AG04450 (cell line): ENCODE measurements at regions not wholly inside any gene's neighbourhood (a gene's known extent, or its start where the extent isn't known, plus 50 kb on each side); places are given as distances from the start of the nearest gene placed in this dataset.

Experiments used
- CTCF ChIA-PET: fragments of 300-600, 350-600 bp; formaldehyde crosslinking; extraction: SDS; loops from one replicate; lab custom pipeline; 2022; ENCODE audit warnings: antibody characterized with exemption, inconsistent platforms; lab: Charles Lee
- POLR2A ChIA-PET: fragments of 350-600 bp; formaldehyde crosslinking; extraction: SDS; loops from one replicate; lab custom pipeline; 2021; ENCODE audit warnings: antibody characterized with exemption, inconsistent platforms; lab: Yijun Ruan, JAX
- DNase-seq: peaks from one replicate; pipeline ENCODE4 v3.0.0-alpha.2; 2011; ENCODE audit warnings: low read depth, low spot score
- H3K27ac ChIP-seq: one replicate; pipeline ENCODE4 v1.5.1; 2012; ENCODE audit warnings: low read depth, low read length, control low read depth
- H3K27me3 ChIP-seq: one replicate; pipeline ENCODE4 v1.6.0; 2012; ENCODE audit warnings: low read length; ENCODE audit not compliant: control insufficient read depth, insufficient read depth
- H3K4me3 ChIP-seq: 2 replicates; pipeline ENCODE4 v1.5.1; 2011; ENCODE audit warnings: mild to moderate bottlenecking, low read depth, low read length, control low read depth
- H3K9me3 ChIP-seq: 2 replicates; pipeline ENCODE4 v1.5.1; 2012; ENCODE audit warnings: low read length; ENCODE audit not compliant: control insufficient read depth, insufficient read depth
- TF ChIP-seq, protein P1 (sequence below): IDR thresholded peaks from 2 replicates; pipeline ENCODE4 v1.5.1; 2011; ENCODE audit warnings: low read depth, low read length, control low read depth, inconsistent platforms

- TF ChIP-seq, protein P1, sequence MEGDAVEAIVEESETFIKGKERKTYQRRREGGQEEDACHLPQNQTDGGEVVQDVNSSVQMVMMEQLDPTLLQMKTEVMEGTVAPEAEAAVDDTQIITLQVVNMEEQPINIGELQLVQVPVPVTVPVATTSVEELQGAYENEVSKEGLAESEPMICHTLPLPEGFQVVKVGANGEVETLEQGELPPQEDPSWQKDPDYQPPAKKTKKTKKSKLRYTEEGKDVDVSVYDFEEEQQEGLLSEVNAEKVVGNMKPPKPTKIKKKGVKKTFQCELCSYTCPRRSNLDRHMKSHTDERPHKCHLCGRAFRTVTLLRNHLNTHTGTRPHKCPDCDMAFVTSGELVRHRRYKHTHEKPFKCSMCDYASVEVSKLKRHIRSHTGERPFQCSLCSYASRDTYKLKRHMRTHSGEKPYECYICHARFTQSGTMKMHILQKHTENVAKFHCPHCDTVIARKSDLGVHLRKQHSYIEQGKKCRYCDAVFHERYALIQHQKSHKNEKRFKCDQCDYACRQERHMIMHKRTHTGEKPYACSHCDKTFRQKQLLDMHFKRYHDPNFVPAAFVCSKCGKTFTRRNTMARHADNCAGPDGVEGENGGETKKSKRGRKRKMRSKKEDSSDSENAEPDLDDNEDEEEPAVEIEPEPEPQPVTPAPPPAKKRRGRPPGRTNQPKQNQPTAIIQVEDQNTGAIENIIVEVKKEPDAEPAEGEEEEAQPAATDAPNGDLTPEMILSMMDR, result no peak
- CTCF ChIA-PET, result no interaction called here
- POLR2A ChIA-PET, result no interaction called here
Observed at GRCh38 chr1:79422726-79423125, 416.2 kb upstream of the ADGRL4 start.

GRCh38 chr1:79398501-79398900, 392.0 kb upstream of the ADGRL4 start:
- POLR2A ChIA-PET, result no interaction called here
- TF ChIP-seq, protein P1, result no peak
- no peak overlapping the region for H3K4me3 ChIP-seq

More at GRCh38 chr1:79422726-79423125, 416.2 kb upstream of the ADGRL4 start:
- DNase-seq, result no peak
- H3K27me3 ChIP-seq, result no peaks in the 10 kb centered on the region
- H3K4me3 ChIP-seq, result no peak overlapping the region
- H3K27ac ChIP-seq, result no peak overlapping the region
- H3K9me3 ChIP-seq, result no peaks in the 10 kb centered on the region

DNA sequence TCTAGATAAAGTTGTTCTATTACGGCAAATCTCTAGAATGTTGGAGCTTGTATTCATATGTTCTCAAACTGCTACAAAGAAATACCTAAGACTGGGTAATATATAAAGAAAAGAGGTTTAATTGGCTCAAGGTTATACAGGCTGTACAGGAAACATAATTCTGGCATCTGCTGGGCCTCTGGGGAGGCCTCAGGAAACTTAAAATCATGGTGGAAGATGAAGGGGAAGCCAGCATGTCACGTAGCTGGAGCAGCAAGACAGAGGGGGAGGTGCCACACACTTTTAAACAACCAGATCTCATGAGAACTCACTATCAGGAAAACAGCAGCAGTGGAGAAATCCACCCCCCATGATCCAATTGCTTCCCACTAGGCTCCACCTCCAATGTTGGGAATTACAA, 390.4 kb upstream of the ADGRL4 start:
- CTCF ChIA-PET, result no interaction called here
- TF ChIP-seq, protein P1, result no peak
- DNase-seq, result no peak
- Histone ChIP-seq H3K27me3 (no peaks in the 10 kb centered on the region), H3K4me3 (no peak overlapping the region), H3K9me3 (no peaks in the 10 kb centered on the region), H3K27ac (no peak overlapping the region)
- POLR2A ChIA-PET, result no interaction called here

More at GRCh38 chr1:79398501-79398900, 392.0 kb upstream of the ADGRL4 start:
- Histone ChIP-seq H3K27ac (no peak overlapping the region), H3K9me3 (no peaks in the 10 kb centered on the region), H3K27me3 (no peaks in the 10 kb centered on the region)
- DNase-seq, result no peak
- CTCF ChIA-PET, result no interaction called here

- ChIA-PET CTCF (no interaction called here), POLR2A (no interaction called here)
- H3K27ac ChIP-seq, result no peak overlapping the region
- no peak overlapping the region for H3K4me3 ChIP-seq
- TF ChIP-seq, protein P1, result no peak
- DNase-seq, result no peak
- no peaks in the 10 kb centered on the region for H3K27me3 ChIP-seq
- no peaks in the 10 kb centered on the region for H3K9me3 ChIP-seq
Observed at GRCh38 chr1:79388694-79389361, 382.3 kb upstream of the ADGRL4 start.

GRCh38 chr1:79386730-79387129, 380.2 kb upstream of the ADGRL4 start:
- ChIA-PET POLR2A (no interaction called here), CTCF (no interaction called here)
- TF ChIP-seq, protein P1, result no peak
- no peaks in the 10 kb centered on the region for H3K27me3 ChIP-seq
- H3K4me3 ChIP-seq, result no peak overlapping the region
- H3K27ac ChIP-seq, result no peak overlapping the region
- no peaks in the 10 kb centered on the region for H3K9me3 ChIP-seq
- no peak for DNase-seq
